ENCODE measurements at regions not wholly inside any gene's neighbourhood (a gene's known extent, or its start where the extent isn't known, plus 50 kb on each side); places are given as distances from the start of the nearest gene placed in this dataset.

DNA sequence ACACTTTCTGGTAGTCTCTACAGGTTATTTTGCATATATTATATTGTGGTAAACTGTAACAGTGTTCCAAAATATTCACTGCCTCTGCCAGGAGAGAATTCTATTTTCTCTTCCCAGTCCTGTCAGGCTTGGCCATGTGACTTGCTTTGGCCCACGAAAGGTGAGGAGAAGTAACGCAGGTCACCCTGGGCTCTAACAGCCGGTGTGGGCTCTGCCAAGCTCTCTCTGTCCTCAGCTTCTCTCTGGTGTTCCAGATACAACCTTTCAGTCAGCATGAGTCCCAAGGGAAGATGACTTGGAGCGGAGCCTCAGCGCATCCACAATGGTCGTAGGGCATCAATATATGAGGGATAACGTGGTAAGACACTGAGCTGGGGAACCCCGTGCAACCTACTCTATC lies 113.0 kb upstream of the RREB1 start:
- H3K4me2 ChIP-seq (ENCODE audit: insufficient read depth, low read length): no peak overlapping the region
- no peaks in the 10 kb centered on the region for H3K9me1 ChIP-seq (replicated peaks; ENCODE audit: control insufficient read depth, extremely low read depth, insufficient read depth, low read length)
- no peak for TF ChIP-seq CTCF (IDR thresholded peaks at IDR 0.05; ENCODE audit: extremely low read depth in 1 of 2, insufficient read depth in 1 of 2, low read depth in 1 of 2, low read length in 2 of 2)
- TF ChIP-seq MYC (IDR thresholded peaks at IDR 0.05; ENCODE audit: low read depth, low read length): no peak
- TF ChIP-seq GATA2 (IDR thresholded peaks at IDR 0.05; ENCODE audit: insufficient read depth, insufficient read length, low read depth, low read length): no peak
- TF ChIP-seq POLR2A (IDR thresholded peaks at IDR 0.05; ENCODE audit: low read depth, low read length): no peak
- no peak for TF ChIP-seq EZH2 (IDR thresholded peaks at IDR 0.05; ENCODE audit: borderline replicate concordance, low read depth, low read length, severe bottlenecking)
- TF ChIP-seq JUN (IDR thresholded peaks at IDR 0.05; ENCODE audit: borderline replicate concordance, insufficient read depth, insufficient read length, low read depth): no peak
- TF ChIP-seq POLR2AphosphoS5 (IDR thresholded peaks at IDR 0.05; ENCODE audit: insufficient read depth, low read depth, low read length): no peak
- TF ChIP-seq, protein P1, sequence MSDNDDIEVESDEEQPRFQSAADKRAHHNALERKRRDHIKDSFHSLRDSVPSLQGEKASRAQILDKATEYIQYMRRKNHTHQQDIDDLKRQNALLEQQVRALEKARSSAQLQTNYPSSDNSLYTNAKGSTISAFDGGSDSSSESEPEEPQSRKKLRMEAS (IDR thresholded peaks at IDR 0.05; ENCODE audit: insufficient read depth, insufficient read length): no peak
- no peak for TF ChIP-seq FOS (IDR thresholded peaks at IDR 0.05; ENCODE audit: borderline replicate concordance, insufficient read depth, low read length)
- no peak overlapping the region for H2AFZ ChIP-seq (ENCODE audit: low read depth, low read length)
- DNase-seq (ENCODE audit: low read depth, low spot score) (no peak), FAIRE-seq (no peak)
- dilution Hi-C loops (cut with MboI; ENCODE audit: extremely low pct_ligation_motif_present, low sequenced_read_pairs) (no loop called here), intact Hi-C loops (cut with micrococcal nuclease) (no loop called here)
- H4K20me1 ChIP-seq (replicated peaks; ENCODE audit: control insufficient read depth, extremely low read depth, insufficient read depth, low read length): no peaks in the 10 kb centered on the region
- no peak overlapping the region for H3K9ac ChIP-seq (replicated peaks; ENCODE audit: extremely low read depth, insufficient read depth, low read length)
- POLR2A ChIA-PET: no interaction called here
- H3K4me1 ChIP-seq (ENCODE audit: control insufficient read depth, extremely low read depth, insufficient read depth, low read length): no peaks in the 10 kb centered on the region
- no peak overlapping the region for H3K4me3 ChIP-seq (replicated peaks in 1 of 3; ENCODE audit: insufficient read depth in 1 of 3, low read depth in 1 of 3, low read length in 3 of 3)
- no peaks in the 10 kb centered on the region for H3K9me3 ChIP-seq (replicated peaks; ENCODE audit: control insufficient read depth, insufficient read depth, low read length)
- CTCF ChIA-PET: interaction anchor here (0.9 kb wide), 1 partner anchor 298 kb away, joined by 3 read pairs; no protein-coding TSS in a partner anchor
- BruUV-seq (replicated peaks): no TSS peak
- H3K79me2 ChIP-seq (ENCODE audit: control insufficient read depth, insufficient read depth, low read length): no peaks in the 10 kb centered on the region
- H3K36me3 ChIP-seq (ENCODE audit: control insufficient read depth in 2 of 2, extremely low read depth in 1 of 2, insufficient read depth in 2 of 2, low read length in 2 of 2): no peaks in the 10 kb centered on the region
- no peaks in the 10 kb centered on the region for H3K27me3 ChIP-seq (ENCODE audit: control insufficient read depth in 2 of 2, insufficient read depth in 2 of 2, low read length in 2 of 2)
- no peak overlapping the region for H3K27ac ChIP-seq (ENCODE audit: insufficient read depth, low read depth, low read length)
